ENCODE measurements at regions not wholly inside any gene's neighbourhood (a gene's known extent, or its start where the extent isn't known, plus 50 kb on each side); places are given as distances from the start of the nearest gene placed in this dataset.

GRCh38 chr9:80025131-80025530, 453.4 kb downstream of the TLE4 start:
- no peak for DNase-seq (ENCODE audit: low spot score)
- intact Hi-C loops (cut with DNase I), result no loop called here

- intact Hi-C loops (cut with DNase I), result no loop called here
- DNase-seq (ENCODE audit: low spot score), result no peak
These were observed 448.8 kb downstream of the TLE4 start for GRCh38 chr9:80020530-80020929.

DNA sequence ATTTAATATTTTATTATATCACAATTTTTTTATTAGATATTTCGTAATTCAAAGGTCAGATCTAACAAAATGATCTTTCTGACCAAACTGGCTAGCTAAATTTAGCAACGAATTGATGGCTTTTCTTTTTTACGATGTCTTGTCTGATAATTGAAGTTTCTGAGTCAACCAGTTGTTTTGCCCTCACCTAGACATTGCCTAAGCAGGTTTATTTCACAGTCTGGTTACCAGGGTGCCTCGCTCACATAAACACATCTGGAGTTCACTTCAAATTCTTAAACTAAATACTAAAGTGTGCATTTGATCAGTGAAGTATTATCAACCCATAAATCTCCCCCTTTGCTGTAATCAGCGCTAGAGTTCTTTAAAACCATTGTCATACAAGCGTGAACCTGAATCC, 448.3 kb downstream of the TLE4 start:
- DNase-seq (ENCODE audit: low spot score), result no peak
- intact Hi-C loops (cut with DNase I), result no loop called here

DNA sequence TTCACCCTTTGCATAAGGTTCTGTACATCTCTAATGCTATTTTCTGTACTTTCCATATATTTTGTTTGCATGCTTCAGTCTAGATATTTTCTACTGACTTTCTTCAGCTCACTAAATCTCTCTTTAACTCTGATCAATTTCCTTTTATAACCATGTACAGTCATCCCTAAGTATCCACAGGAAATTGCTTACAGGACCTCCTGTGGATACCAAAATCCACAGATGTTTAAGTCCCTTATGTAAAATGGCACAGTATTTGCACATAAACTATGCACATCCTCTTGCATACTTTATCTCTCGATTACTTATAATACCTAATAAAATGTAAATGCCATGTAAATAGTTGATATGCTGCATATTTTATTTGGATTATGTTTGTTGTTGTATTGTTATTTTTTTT, 442.1 kb downstream of the TLE4 start:
- intact Hi-C loops (cut with DNase I), result no loop called here
- no peak for DNase-seq (ENCODE audit: low spot score)

DNA sequence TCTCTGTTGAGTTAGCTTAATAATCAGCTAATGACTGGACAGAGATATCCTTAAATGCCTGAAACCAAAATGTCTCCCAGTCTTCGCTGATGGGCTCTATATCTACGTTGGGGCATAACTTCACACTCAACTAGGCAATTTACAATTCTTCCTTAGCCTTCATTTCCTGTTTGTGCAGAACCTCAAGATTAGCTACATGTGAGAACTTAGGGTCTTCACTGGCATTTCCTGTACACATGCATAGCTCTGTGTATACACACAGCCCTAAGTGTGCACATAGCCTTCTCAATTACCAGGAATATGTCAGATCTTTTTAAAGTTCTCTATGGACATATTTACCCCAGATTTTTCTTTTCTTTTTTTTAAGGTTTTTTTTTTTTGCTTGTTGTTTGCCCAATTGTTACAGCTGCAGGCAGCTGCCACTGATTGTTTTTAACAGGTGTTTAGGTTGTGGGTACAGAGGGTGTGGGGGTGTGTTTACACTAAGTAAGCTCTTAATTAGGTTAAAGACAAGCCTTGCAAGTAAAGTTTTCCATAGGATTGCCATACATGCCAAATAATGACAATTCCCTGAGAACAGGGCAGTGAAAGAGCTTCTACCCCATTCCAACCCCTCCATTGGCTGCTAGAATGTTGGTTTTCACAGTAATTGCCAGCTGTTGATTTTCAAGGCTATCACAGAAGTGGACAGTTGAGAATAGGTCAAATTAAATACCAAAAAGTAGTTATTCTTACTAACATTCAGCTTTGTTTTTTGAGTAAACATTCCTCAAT, 441.0 kb downstream of the TLE4 start:
- intact Hi-C loops (cut with DNase I), result no loop called here
- DNase-seq (ENCODE audit: low spot score), result no peak

- DNase-seq (ENCODE audit: low spot score), result no peak
- intact Hi-C loops (cut with DNase I), result no loop called here
These were observed 437.4 kb downstream of the TLE4 start for GRCh38 chr9:80009204-80009603.

- DNase-seq (ENCODE audit: low spot score), result no peak
- intact Hi-C loops (cut with DNase I), result no loop called here
These were observed 432.9 kb downstream of the TLE4 start for GRCh38 chr9:80004714-80005113.

GRCh38 chr9:79990536-79990935, 418.8 kb downstream of the TLE4 start:
- DNase-seq (ENCODE audit: low spot score), result no peak
- intact Hi-C loops (cut with DNase I), result no loop called here

- intact Hi-C loops (cut with DNase I), result no loop called here
- DNase-seq (ENCODE audit: low spot score), result no peak
These were observed 417.3 kb downstream of the TLE4 start for GRCh38 chr9:79989079-79989478.

GRCh38 chr9:79988126-79988525, 416.4 kb downstream of the TLE4 start:
- DNase-seq (ENCODE audit: low spot score), result no peak
- intact Hi-C loops (cut with DNase I), result no loop called here

DNA sequence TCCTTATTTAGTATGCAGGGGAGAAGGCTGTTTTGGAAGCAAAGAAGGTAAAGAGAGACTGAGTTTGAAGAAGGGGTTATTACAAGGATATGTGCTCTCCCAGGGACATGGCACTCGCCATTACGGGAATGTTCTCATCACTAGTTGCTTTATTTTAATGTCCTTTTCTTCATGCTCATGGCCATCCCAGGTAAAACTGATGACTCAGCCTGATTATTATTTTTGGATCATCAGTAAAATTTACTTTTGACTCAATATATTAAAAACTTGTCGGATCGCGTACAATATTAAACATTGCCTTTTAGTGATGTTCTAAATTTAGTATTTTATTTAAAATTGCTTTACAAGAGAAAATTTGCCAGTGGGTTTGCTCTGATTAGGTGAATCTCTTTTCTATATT, 414.7 kb downstream of the TLE4 start:
- DNase-seq (ENCODE audit: low spot score), result no peak
- intact Hi-C loops (cut with DNase I), result no loop called here

DNA sequence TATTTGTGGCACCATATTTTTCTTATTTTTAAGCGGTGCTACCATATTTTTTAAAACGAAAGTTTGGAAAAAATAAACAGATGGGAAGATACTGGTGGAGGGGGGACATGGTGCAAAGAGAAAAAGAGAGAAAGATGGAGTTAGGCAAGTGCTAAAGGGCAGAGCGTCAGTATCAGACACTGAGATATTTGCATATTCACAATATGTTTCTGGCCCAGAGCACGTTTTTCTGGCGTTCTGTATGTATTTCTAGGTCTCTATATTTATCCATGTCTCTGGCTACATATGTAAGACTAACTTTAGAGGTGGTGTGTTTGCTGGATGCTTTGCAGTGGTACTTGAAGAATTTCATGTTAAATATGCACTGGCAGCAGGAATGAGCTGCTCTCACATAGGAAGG, 414.0 kb downstream of the TLE4 start:
- intact Hi-C loops (cut with DNase I), result no loop called here
- no peak for DNase-seq (ENCODE audit: low spot score)

DNA sequence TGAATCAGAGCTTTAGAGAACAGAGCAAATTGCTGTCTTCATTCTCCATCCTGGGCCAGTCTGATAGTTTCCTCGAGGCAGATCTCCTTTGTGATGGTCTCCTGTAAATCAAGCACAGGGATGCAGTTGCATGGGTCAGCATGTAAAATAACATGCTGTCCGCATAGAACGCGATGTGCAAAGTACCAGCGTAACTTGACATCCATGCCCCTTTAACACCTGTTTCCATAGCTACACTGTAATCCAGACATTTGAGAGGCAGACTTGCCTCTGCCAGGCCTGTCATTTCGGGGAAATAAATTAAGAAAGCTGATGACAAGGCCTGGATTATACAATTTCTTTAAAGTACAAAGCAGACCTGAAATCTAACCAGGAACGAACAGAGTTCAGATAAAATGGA, 413.5 kb downstream of the TLE4 start:
- intact Hi-C loops (cut with DNase I), result no loop called here
- DNase-seq (ENCODE audit: low spot score), result no peak

GRCh38 chr9:79984429-79985067, 412.8 kb downstream of the TLE4 start:
- intact Hi-C loops (cut with DNase I), result no loop called here
- no peak for DNase-seq (ENCODE audit: low spot score)

GRCh38 chr9:79980432-79980831, 408.7 kb downstream of the TLE4 start:
- intact Hi-C loops (cut with DNase I), result no loop called here
- no peak for DNase-seq (ENCODE audit: low spot score)

DNA sequence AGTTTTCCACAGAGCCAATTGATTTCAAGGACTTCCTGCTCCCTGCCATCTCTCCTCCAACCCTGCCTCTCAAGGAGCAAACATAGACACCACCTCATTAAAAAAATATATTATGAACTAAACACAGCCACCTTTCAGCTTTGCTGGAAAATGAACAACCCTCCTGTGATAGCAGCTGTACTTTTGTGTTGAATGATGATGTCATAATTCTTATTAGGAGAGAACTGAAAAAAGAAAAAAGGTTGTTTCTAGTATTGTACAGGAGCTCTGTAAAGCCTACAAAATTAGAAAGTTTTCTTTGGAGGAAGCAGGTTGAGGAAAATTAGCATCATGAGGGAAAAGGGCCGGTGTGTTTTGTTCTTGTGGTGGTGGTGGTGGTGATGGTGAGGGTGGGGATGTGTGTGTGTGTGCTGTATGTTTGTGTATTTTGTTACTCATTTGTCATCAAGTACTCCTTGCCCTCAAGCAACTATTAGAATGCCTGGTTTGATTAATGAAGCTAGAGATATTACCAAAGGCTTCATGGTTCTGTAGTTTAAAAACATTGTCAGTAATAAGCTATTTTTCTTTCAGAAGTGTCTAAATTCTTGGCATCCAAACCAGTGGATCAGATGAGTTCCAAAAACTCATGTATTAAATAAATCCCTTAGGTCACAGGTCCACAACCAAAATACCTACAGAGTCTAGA, 405.9 kb downstream of the TLE4 start:
- intact Hi-C loops (cut with DNase I), result no loop called here

GRCh38 chr9:79977074-79977435, 405.3 kb downstream of the TLE4 start:
- no peak for DNase-seq (ENCODE audit: low spot score)
- intact Hi-C loops (cut with DNase I), result no loop called here

More for the DNA sequence above, 405.9 kb downstream of the TLE4 start:
- DNase-seq (ENCODE audit: low spot score), result no peak

- intact Hi-C loops (cut with DNase I), result no loop called here
- DNase-seq (ENCODE audit: low spot score), result no peak
These were observed 404.7 kb downstream of the TLE4 start for GRCh38 chr9:79976257-79977073.

DNA sequence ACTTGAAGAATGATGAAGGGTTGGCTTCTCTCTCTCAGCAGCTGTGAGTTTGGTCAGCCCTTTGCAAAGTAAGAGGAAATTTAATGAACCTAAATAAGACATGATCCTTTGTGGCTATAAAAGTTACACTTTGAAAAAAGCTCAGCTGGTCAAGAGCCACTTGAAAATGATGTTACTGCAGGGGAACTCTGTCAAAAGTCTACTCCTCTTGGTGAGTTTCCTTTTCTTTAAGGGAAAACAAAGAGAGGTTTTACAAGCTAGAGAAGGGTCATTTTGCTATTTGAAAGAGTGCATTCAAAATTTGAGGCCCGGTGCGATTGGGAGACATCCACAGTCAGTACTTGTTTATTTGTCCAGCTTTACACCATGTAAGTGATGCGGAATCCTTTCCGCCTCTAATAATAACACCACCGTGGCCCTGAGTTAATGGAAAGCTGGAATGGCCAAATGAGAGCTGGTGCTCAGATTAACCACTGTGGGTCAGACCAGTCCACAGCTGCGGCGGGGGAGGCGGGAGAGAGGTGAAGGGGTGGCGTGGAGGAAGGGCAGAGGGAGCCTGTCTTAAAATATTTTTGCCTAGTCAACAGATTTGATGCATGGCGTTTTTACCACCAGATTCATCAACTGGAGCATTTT, 404.0 kb downstream of the TLE4 start:
- intact Hi-C loops (cut with DNase I), result no loop called here
- DNase-seq (ENCODE audit: low spot score), result no peak

All from cardiac septum (tissue), 1 donor.